ENCODE measurements at regions not wholly inside any gene's neighbourhood (a gene's known extent, or its start where the extent isn't known, plus 50 kb on each side); places are given as distances from the start of the nearest gene placed in this dataset.

DNA sequence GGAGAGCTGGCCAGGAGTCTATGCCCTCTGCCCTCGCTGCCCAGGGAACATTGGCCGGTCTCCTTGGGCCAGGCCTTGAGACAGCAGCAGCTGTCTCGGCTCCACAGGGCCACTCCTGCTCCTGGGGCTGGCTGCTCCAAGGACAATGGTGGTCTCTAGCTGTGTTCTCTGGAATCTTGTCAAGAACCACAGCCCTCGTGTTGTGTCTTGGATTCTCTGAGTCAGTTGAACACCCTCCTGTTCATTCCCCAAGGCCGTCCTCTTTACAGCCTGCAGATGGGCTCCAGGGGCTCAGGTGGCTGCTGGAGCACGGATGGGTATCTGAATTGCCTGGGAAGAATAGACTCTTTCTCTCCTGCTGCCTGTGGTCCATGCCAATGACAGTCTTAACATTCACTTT is 511.1 kb downstream of the GLRX3 start:
- peaks cover 25% of the 10 kb centered on the region for H3K36me3 Mint-ChIP-seq (ENCODE audit: low read depth)
- no peaks in the 10 kb centered on the region for H3K27me3 ChIP-seq (ENCODE audit: insufficient read depth)
- H3K4me3 ChIP-seq, result no peak overlapping the region
- TF ChIP-seq, protein P1, sequence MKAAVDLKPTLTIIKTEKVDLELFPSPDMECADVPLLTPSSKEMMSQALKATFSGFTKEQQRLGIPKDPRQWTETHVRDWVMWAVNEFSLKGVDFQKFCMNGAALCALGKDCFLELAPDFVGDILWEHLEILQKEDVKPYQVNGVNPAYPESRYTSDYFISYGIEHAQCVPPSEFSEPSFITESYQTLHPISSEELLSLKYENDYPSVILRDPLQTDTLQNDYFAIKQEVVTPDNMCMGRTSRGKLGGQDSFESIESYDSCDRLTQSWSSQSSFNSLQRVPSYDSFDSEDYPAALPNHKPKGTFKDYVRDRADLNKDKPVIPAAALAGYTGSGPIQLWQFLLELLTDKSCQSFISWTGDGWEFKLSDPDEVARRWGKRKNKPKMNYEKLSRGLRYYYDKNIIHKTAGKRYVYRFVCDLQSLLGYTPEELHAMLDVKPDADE (IDR thresholded peaks at IDR 0.05), result no peak
- TF ChIP-seq CREB1 (CRISPR knock-in tag; IDR thresholded peaks at IDR 0.05; ENCODE audit: low read depth), result no peak
- TF ChIP-seq, protein P2, sequence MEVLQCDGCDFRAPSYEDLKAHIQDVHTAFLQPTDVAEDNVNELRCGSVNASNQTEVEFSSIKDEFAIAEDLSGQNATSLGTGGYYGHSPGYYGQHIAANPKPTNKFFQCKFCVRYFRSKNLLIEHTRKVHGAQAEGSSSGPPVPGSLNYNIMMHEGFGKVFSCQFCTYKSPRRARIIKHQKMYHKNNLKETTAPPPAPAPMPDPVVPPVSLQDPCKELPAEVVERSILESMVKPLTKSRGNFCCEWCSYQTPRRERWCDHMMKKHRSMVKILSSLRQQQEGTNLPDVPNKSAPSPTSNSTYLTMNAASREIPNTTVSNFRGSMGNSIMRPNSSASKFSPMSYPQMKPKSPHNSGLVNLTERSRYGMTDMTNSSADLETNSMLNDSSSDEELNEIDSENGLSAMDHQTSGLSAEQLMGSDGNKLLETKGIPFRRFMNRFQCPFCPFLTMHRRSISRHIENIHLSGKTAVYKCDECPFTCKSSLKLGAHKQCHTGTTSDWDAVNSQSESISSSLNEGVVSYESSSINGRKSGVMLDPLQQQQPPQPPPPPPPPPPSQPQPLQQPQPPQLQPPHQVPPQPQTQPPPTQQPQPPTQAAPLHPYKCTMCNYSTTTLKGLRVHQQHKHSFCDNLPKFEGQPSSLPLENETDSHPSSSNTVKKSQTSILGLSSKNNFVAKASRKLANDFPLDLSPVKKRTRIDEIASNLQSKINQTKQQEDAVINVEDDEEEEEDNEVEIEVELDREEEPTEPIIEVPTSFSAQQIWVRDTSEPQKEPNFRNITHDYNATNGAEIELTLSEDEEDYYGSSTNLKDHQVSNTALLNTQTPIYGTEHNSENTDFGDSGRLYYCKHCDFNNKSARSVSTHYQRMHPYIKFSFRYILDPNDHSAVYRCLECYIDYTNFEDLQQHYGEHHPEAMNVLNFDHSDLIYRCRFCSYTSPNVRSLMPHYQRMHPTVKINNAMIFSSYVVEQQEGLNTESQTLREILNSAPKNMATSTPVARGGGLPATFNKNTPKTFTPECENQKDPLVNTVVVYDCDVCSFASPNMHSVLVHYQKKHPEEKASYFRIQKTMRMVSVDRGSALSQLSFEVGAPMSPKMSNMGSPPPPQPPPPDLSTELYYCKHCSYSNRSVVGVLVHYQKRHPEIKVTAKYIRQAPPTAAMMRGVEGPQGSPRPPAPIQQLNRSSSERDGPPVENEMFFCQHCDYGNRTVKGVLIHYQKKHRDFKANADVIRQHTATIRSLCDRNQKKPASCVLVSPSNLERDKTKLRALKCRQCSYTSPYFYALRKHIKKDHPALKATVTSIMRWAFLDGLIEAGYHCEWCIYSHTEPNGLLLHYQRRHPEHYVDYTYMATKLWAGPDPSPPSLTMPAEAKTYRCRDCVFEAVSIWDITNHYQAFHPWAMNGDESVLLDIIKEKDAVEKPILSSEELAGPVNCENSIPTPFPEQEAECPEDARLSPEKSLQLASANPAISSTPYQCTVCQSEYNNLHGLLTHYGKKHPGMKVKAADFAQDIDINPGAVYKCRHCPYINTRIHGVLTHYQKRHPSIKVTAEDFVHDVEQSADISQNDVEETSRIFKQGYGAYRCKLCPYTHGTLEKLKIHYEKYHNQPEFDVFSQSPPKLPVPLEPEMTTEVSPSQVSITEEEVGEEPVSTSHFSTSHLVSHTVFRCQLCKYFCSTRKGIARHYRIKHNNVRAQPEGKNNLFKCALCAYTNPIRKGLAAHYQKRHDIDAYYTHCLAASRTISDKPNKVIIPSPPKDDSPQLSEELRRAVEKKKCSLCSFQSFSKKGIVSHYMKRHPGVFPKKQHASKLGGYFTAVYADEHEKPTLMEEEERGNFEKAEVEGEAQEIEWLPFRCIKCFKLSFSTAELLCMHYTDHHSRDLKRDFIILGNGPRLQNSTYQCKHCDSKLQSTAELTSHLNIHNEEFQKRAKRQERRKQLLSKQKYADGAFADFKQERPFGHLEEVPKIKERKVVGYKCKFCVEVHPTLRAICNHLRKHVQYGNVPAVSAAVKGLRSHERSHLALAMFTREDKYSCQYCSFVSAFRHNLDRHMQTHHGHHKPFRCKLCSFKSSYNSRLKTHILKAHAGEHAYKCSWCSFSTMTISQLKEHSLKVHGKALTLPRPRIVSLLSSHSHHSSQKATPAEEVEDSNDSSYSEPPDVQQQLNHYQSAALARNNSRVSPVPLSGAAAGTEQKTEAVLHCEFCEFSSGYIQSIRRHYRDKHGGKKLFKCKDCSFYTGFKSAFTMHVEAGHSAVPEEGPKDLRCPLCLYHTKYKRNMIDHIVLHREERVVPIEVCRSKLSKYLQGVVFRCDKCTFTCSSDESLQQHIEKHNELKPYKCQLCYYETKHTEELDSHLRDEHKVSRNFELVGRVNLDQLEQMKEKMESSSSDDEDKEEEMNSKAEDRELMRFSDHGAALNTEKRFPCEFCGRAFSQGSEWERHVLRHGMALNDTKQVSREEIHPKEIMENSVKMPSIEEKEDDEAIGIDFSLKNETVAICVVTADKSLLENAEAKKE (CRISPR knock-in tag; IDR thresholded peaks at IDR 0.05), result no peak
- no peak for TF ChIP-seq NANOG (IDR thresholded peaks at IDR 0.05; ENCODE audit: borderline replicate concordance)
- TF ChIP-seq, protein P3, sequence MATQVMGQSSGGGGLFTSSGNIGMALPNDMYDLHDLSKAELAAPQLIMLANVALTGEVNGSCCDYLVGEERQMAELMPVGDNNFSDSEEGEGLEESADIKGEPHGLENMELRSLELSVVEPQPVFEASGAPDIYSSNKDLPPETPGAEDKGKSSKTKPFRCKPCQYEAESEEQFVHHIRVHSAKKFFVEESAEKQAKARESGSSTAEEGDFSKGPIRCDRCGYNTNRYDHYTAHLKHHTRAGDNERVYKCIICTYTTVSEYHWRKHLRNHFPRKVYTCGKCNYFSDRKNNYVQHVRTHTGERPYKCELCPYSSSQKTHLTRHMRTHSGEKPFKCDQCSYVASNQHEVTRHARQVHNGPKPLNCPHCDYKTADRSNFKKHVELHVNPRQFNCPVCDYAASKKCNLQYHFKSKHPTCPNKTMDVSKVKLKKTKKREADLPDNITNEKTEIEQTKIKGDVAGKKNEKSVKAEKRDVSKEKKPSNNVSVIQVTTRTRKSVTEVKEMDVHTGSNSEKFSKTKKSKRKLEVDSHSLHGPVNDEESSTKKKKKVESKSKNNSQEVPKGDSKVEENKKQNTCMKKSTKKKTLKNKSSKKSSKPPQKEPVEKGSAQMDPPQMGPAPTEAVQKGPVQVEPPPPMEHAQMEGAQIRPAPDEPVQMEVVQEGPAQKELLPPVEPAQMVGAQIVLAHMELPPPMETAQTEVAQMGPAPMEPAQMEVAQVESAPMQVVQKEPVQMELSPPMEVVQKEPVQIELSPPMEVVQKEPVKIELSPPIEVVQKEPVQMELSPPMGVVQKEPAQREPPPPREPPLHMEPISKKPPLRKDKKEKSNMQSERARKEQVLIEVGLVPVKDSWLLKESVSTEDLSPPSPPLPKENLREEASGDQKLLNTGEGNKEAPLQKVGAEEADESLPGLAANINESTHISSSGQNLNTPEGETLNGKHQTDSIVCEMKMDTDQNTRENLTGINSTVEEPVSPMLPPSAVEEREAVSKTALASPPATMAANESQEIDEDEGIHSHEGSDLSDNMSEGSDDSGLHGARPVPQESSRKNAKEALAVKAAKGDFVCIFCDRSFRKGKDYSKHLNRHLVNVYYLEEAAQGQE (IDR thresholded peaks at IDR 0.05; ENCODE audit: unreplicated experiment), result no peak
- TF ChIP-seq ZNF331 (CRISPR knock-in tag; IDR thresholded peaks at IDR 0.05; ENCODE audit: low read depth), result no peak
- TF ChIP-seq, protein P4, sequence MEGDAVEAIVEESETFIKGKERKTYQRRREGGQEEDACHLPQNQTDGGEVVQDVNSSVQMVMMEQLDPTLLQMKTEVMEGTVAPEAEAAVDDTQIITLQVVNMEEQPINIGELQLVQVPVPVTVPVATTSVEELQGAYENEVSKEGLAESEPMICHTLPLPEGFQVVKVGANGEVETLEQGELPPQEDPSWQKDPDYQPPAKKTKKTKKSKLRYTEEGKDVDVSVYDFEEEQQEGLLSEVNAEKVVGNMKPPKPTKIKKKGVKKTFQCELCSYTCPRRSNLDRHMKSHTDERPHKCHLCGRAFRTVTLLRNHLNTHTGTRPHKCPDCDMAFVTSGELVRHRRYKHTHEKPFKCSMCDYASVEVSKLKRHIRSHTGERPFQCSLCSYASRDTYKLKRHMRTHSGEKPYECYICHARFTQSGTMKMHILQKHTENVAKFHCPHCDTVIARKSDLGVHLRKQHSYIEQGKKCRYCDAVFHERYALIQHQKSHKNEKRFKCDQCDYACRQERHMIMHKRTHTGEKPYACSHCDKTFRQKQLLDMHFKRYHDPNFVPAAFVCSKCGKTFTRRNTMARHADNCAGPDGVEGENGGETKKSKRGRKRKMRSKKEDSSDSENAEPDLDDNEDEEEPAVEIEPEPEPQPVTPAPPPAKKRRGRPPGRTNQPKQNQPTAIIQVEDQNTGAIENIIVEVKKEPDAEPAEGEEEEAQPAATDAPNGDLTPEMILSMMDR (conservative IDR thresholded peaks at IDR 0.05; ENCODE audit: low read depth in 2 of 2), result no peak
- no peak for TF ChIP-seq ZNF114 (CRISPR knock-in tag; IDR thresholded peaks at IDR 0.05)
- TF ChIP-seq POLR2AphosphoS5 (IDR thresholded peaks at IDR 0.05; ENCODE audit: low read depth), result no peak
- TF ChIP-seq EZH2 (IDR thresholded peaks at IDR 0.05; ENCODE audit: low read depth, unreplicated experiment), result no peak
- TF ChIP-seq JUNB (IDR thresholded peaks at IDR 0.05; ENCODE audit: unreplicated experiment), result no peak
- TF ChIP-seq EZH2phosphoT487 (IDR thresholded peaks at IDR 0.05; ENCODE audit: unreplicated experiment), result no peak
- TF ChIP-seq STAT1 (IDR thresholded peaks at IDR 0.05; ENCODE audit: unreplicated experiment), result no peak
- H3K9me2 ChIP-seq (ENCODE audit: insufficient read depth), result no peaks in the 10 kb centered on the region
- no peaks in the 10 kb centered on the region for H3K79me2 ChIP-seq (replicated peaks; ENCODE audit: insufficient read depth)
- no peak overlapping the region for H3K27ac ChIP-seq (ENCODE audit: low read depth)
- no peak overlapping the region for H3K4me2 ChIP-seq
- no peak for DNase-seq (ENCODE audit: low spot score)
- H2AFZ ChIP-seq, result no peak overlapping the region
- H3K27ac Mint-ChIP-seq, result no peak overlapping the region
- no peaks in the 10 kb centered on the region for H3K4me1 ChIP-seq (ENCODE audit: insufficient read depth)
- no peaks in the 10 kb centered on the region for H3F3A ChIP-seq (replicated peaks; ENCODE audit: low read depth)
- no peak for ATAC-seq
- H3K27me3 Mint-ChIP-seq (ENCODE audit: insufficient read depth, low read depth, poor library complexity), result peaks cover 5% of the 10 kb centered on the region
- no peaks in the 10 kb centered on the region for H4K20me1 ChIP-seq (replicated peaks; ENCODE audit: insufficient read depth)
- no peaks in the 10 kb centered on the region for H3K4me1 Mint-ChIP-seq
- H3K36me3 ChIP-seq (ENCODE audit: insufficient read depth), result peaks cover 6% of the 10 kb centered on the region; the same call in 1 of the 2 replicates
- H3K4me3 Mint-ChIP-seq, result no peak overlapping the region
- H3K9me3 Mint-ChIP-seq, result peaks cover 75% of the 10 kb centered on the region

Measured in GM23338 (cell line).